Neural progenitor cell (in vitro differentiated cells): ENCODE measurements at regions not wholly inside any gene's neighbourhood (a gene's known extent, or its start where the extent isn't known, plus 50 kb on each side); places are given as distances from the start of the nearest gene placed in this dataset.

Experiments used
- DNase-seq: peaks from one replicate; pipeline ENCODE4 v3.0.0-alpha.2; 2016; ENCODE audit warnings: low spot score
- H2AFZ ChIP-seq: fragments of 200-600 bp; sonication (generic); replicated peaks from 2 replicates; pipeline ENCODE4 v1.6.1; 2016; ENCODE audit warnings: antibody characterized with exemption
- H3F3A ChIP-seq: fragments of 200-600 bp; sonication (generic); 2 replicates; pipeline ENCODE4 v1.6.1; 2016; ENCODE audit warnings: antibody characterized with exemption, low read depth
- H3K27ac ChIP-seq: fragments of 200-600 bp; sonication (generic); 2 replicates; pipeline ENCODE4 v1.5.1; 2016; ENCODE audit warnings: mild to moderate bottlenecking
- H3K27me3 ChIP-seq: fragments of 200-600 bp; sonication (generic); 2 replicates; pipeline ENCODE4 v1.6.1; 2016; ENCODE audit warnings: mild to moderate bottlenecking, moderate library complexity
- H3K36me3 ChIP-seq: fragments of 200-600 bp; sonication (generic); 2 replicates; pipeline ENCODE4 v1.5.1; 2016
- H3K4me1 ChIP-seq: fragments of 200-600 bp; sonication (generic); 2 replicates; pipeline ENCODE4 v1.6.1; 2016; ENCODE audit warnings: mixed run types
- H3K4me2 ChIP-seq: fragments of 200-600 bp; sonication (generic); 2 replicates; pipeline ENCODE4 v1.6.1; 2016
- H3K4me3 ChIP-seq: fragments of 200-600 bp; sonication (generic); 2 replicates; pipeline ENCODE4 v1.5.1; 2016
- H3K79me2 ChIP-seq: fragments of 200-600 bp; sonication (generic); 2 replicates; pipeline ENCODE4 v1.6.1; 2016; ENCODE audit warnings: low read depth
- H3K9ac ChIP-seq: fragments of 200-600 bp; sonication (generic); 2 replicates; pipeline ENCODE4 v1.6.1; 2016
- H3K9me3 ChIP-seq: fragments of 200-600 bp; sonication (generic); 2 replicates; pipeline ENCODE4 v1.5.1; 2016; ENCODE audit warnings: low read depth
- H4K20me1 ChIP-seq: fragments of 200-600 bp; sonication (generic); 2 replicates; pipeline ENCODE4 v1.6.1; 2016; ENCODE audit warnings: low read depth
- H3K27ac Mint-ChIP-seq: 3 replicates; pipeline ENCODE4 v1.8.0; 2021; ENCODE audit warnings: mixed read lengths
- H3K27me3 Mint-ChIP-seq: 2 replicates; pipeline ENCODE4 v1.8.0; 2022; ENCODE audit warnings: low read depth, mild to moderate bottlenecking, inconsistent platforms, moderate library complexity, mixed read lengths; ENCODE audit not compliant: insufficient read depth
- H3K36me3 Mint-ChIP-seq: 3 replicates; pipeline ENCODE4 v1.8.0; 2021; ENCODE audit warnings: mixed read lengths
- H3K4me1 Mint-ChIP-seq: 3 replicates; pipeline ENCODE4 v1.8.0; 2021; ENCODE audit warnings: mixed read lengths
- H3K4me3 Mint-ChIP-seq: 3 replicates; pipeline ENCODE4 v1.8.0; 2021; ENCODE audit warnings: mild to moderate bottlenecking, moderate library complexity, mixed read lengths
- H3K9me3 Mint-ChIP-seq: 3 replicates; pipeline ENCODE4 v1.8.0; 2020; ENCODE audit warnings: mixed read lengths
- EZH2 ChIP-seq: fragments of 200-600 bp; sonication (generic); IDR thresholded peaks from 2 replicates; pipeline ENCODE4 v1.6.1; 2017; ENCODE audit warnings: antibody characterized with exemption, mild to moderate bottlenecking, moderate library complexity
- EZH2phosphoT487 ChIP-seq: fragments of 200-600 bp; sonication (generic); IDR thresholded peaks from 2 replicates; pipeline ENCODE4 v1.6.1; 2017; ENCODE audit warnings: antibody characterized with exemption
- TF ChIP-seq, protein P1 (sequence below): fragments of 200-600 bp; sonication (generic); IDR thresholded peaks from 2 replicates; pipeline ENCODE4 v1.5.1; 2017; ENCODE audit warnings: antibody characterized with exemption, mild to moderate bottlenecking

DNA sequence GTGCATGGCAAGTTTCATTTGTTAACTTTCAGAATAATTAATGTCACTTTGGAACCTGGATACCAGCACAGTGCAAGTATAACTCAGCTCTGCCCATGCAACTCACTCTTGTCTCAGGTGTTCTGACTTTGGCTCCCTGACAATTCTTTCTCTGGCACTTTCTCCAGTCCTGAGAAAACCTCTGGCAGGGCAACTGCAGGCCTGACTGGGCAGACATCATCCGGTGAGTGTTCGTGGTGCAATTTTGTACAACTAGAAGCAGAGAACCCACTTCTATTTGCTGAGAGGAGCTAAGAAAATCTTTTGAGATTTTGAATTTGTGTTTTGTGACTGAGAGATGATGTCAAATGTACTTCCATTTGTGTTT, 143.0 kb downstream of the AQP4 start:
- no peak overlapping the region for H3K9ac ChIP-seq
- H3K4me1 ChIP-seq: peaks cover 7% of the 10 kb centered on the region
- Mint-ChIP-seq H3K9me3 (no peaks in the 10 kb centered on the region), H3K4me3 (no peak overlapping the region), H3K27ac (no peak overlapping the region), H3K36me3 (no peaks in the 10 kb centered on the region), H3K27me3 (peaks cover 2% of the 10 kb centered on the region), H3K4me1 (peaks cover 25% of the 10 kb centered on the region)
- H3K79me2 ChIP-seq: no peaks in the 10 kb centered on the region
- TF ChIP-seq EZH2phosphoT487: no peak
- TF ChIP-seq EZH2: no peak
- TF ChIP-seq, protein P1, sequence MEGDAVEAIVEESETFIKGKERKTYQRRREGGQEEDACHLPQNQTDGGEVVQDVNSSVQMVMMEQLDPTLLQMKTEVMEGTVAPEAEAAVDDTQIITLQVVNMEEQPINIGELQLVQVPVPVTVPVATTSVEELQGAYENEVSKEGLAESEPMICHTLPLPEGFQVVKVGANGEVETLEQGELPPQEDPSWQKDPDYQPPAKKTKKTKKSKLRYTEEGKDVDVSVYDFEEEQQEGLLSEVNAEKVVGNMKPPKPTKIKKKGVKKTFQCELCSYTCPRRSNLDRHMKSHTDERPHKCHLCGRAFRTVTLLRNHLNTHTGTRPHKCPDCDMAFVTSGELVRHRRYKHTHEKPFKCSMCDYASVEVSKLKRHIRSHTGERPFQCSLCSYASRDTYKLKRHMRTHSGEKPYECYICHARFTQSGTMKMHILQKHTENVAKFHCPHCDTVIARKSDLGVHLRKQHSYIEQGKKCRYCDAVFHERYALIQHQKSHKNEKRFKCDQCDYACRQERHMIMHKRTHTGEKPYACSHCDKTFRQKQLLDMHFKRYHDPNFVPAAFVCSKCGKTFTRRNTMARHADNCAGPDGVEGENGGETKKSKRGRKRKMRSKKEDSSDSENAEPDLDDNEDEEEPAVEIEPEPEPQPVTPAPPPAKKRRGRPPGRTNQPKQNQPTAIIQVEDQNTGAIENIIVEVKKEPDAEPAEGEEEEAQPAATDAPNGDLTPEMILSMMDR: no peak
- H3K4me2 ChIP-seq: no peak overlapping the region
- no peak overlapping the region for H2AFZ ChIP-seq
- no peaks in the 10 kb centered on the region for H3F3A ChIP-seq
- H4K20me1 ChIP-seq: no peaks in the 10 kb centered on the region
- no peak for DNase-seq
- peaks cover 2% of the 10 kb centered on the region for H3K27me3 ChIP-seq
- H3K4me3 ChIP-seq: no peak overlapping the region
- no peak overlapping the region for H3K27ac ChIP-seq
- no peaks in the 10 kb centered on the region for H3K9me3 ChIP-seq
- no peaks in the 10 kb centered on the region for H3K36me3 ChIP-seq

DNA sequence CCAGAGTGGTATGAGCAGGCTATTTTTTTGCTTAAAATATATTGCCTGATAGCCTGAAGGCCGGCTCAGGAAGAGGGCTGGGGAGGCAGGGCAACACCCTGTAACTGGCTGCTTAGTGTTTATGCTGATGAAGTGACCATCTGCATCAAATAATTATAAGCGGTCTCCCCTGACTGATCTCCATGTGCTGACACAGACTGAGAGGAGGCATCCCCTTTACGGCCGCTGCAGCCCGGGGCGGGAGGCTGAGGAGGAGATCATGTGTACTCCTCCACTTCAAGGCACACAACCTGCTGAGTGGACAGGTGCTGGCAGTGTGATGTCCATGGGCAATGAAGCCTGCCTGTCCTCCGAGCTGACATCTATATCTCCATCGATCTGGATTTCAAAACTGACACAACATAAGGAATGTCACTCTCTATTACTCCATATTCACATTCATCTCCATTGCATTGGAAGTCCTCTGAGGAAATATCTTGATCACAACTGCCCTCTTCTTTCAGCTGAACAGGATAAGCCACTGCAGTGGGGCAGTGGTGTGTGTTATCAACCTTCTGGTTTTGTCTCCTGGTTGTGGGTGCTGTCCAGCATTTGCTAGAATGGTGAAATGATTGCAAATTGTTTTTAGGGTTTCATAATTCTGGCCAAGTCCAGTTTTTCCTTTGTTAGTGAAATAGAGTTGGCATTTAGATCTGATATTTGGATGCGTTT, 143.5 kb downstream of the AQP4 start:
- no peak overlapping the region for H3K4me3 Mint-ChIP-seq
- H3K4me1 ChIP-seq: peaks cover 6% of the 10 kb centered on the region

DNA sequence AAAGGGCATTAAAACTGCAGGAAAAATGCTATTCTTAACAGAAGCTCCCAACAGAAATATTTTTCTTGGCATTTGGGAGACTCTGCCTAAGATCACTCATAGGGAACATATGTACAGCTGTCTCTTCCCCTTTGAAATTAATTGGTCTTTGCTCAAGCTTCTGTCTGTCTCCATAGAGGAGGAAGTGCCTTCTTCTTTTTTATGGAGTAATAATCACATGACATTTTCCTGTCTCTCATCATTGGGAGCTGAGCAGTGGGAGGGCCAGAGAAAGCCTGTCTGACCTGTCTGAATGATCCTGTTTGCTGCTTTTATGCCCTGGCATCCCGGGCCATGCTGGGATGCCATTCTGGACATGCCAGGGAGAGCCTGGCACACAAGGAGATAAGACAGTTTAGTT, 145.6 kb downstream of the AQP4 start:
- H3K27ac ChIP-seq: no peak overlapping the region
- H3K79me2 ChIP-seq: no peaks in the 10 kb centered on the region
- TF ChIP-seq EZH2: no peak
- no peak for TF ChIP-seq EZH2phosphoT487
- TF ChIP-seq, protein P1: no peak
- no peak overlapping the region for H3K4me3 ChIP-seq
- H3K36me3 ChIP-seq: no peaks in the 10 kb centered on the region
- H3F3A ChIP-seq: no peaks in the 10 kb centered on the region
- H4K20me1 ChIP-seq: no peaks in the 10 kb centered on the region
- Mint-ChIP-seq H3K27ac (no peak overlapping the region), H3K27me3 (peaks cover 2% of the 10 kb centered on the region), H3K4me1 (peaks cover 32% of the 10 kb centered on the region), H3K36me3 (no peaks in the 10 kb centered on the region), H3K4me3 (no peak overlapping the region), H3K9me3 (no peaks in the 10 kb centered on the region)
- H3K4me2 ChIP-seq: no peak overlapping the region
- no peaks in the 10 kb centered on the region for H3K9me3 ChIP-seq
- no peak overlapping the region for H2AFZ ChIP-seq
- no peak overlapping the region for H3K9ac ChIP-seq
- DNase-seq: no peak
- no peaks in the 10 kb centered on the region for H3K27me3 ChIP-seq
- H3K4me1 ChIP-seq: peaks cover 13% of the 10 kb centered on the region

More for the DNA sequence above, 143.5 kb downstream of the AQP4 start:
- TF ChIP-seq, protein P1: no peak
- TF ChIP-seq EZH2 (no peak), EZH2phosphoT487 (no peak)
- H3K27me3 Mint-ChIP-seq: peaks cover 2% of the 10 kb centered on the region
- Histone ChIP-seq H3F3A (no peaks in the 10 kb centered on the region), H3K36me3 (no peaks in the 10 kb centered on the region), H3K27me3 (no peaks in the 10 kb centered on the region), H3K27ac (no peak overlapping the region), H3K4me2 (no peak overlapping the region), H3K9me3 (no peaks in the 10 kb centered on the region), H3K79me2 (no peaks in the 10 kb centered on the region), H2AFZ (no peak overlapping the region), H3K9ac (no peak overlapping the region), H4K20me1 (no peaks in the 10 kb centered on the region), H3K4me3 (no peak overlapping the region)
- peak overlapping the region; percentile 4 for H3K27ac Mint-ChIP-seq
- no peaks in the 10 kb centered on the region for H3K36me3 Mint-ChIP-seq
- no peak for DNase-seq
- H3K4me1 Mint-ChIP-seq: peaks cover 26% of the 10 kb centered on the region
- H3K9me3 Mint-ChIP-seq: no peaks in the 10 kb centered on the region
